ENCODE measurements at regions not wholly inside any gene's neighbourhood (a gene's known extent, or its start where the extent isn't known, plus 50 kb on each side); places are given as distances from the start of the nearest gene placed in this dataset.

GRCh38 chr2:234161932-234162331 lies 111.4 kb downstream of the SPP2 start:
- Histone ChIP-seq H2AFZ (ENCODE audit: low read depth, low read length) (no peak overlapping the region), H3K79me2 (ENCODE audit: control insufficient read depth, insufficient read depth, low read length) (no peaks in the 10 kb centered on the region), H3K9me1 (replicated peaks; ENCODE audit: control insufficient read depth, extremely low read depth, insufficient read depth, low read length) (no peaks in the 10 kb centered on the region), H3K4me3 (replicated peaks in 1 of 3; ENCODE audit: insufficient read depth in 1 of 3, low read depth in 1 of 3, low read length in 3 of 3) (no peak overlapping the region), H3K4me2 (ENCODE audit: insufficient read depth, low read length) (no peak overlapping the region), H3K9me3 (replicated peaks; ENCODE audit: control insufficient read depth, insufficient read depth, low read length) (no peaks in the 10 kb centered on the region), H3K27me3 (ENCODE audit: control insufficient read depth in 2 of 2, insufficient read depth in 2 of 2, low read length in 2 of 2) (no peaks in the 10 kb centered on the region), H4K20me1 (replicated peaks; ENCODE audit: control insufficient read depth, extremely low read depth, insufficient read depth, low read length) (no peaks in the 10 kb centered on the region), H3K4me1 (ENCODE audit: control insufficient read depth, extremely low read depth, insufficient read depth, low read length) (peaks cover 3% of the 10 kb centered on the region), H3K9ac (replicated peaks; ENCODE audit: extremely low read depth, insufficient read depth, low read length) (no peak overlapping the region), H3K36me3 (ENCODE audit: control insufficient read depth in 2 of 2, extremely low read depth in 1 of 2, insufficient read depth in 2 of 2, low read length in 2 of 2) (no peaks in the 10 kb centered on the region), H3K27ac (ENCODE audit: insufficient read depth, low read depth, low read length) (no peak overlapping the region)
- BruUV-seq (replicated peaks) = no TSS peak
- ChIA-PET CTCF (no interaction called here), POLR2A (no interaction called here)
- intact Hi-C loops (cut with micrococcal nuclease) (no loop called here), dilution Hi-C loops (cut with MboI; ENCODE audit: extremely low pct_ligation_motif_present, low sequenced_read_pairs) (no loop called here)
- no peak for FAIRE-seq
- no peak for DNase-seq (ENCODE audit: low read depth, low spot score)
- TF ChIP-seq FOS (IDR thresholded peaks at IDR 0.05; ENCODE audit: borderline replicate concordance, insufficient read depth, low read length) (no peak), JUN (IDR thresholded peaks at IDR 0.05; ENCODE audit: borderline replicate concordance, insufficient read depth, insufficient read length, low read depth) (no peak), MAX (IDR thresholded peaks at IDR 0.05; ENCODE audit: insufficient read depth, insufficient read length) (no peak), POLR2AphosphoS5 (IDR thresholded peaks at IDR 0.05; ENCODE audit: insufficient read depth, low read depth, low read length) (no peak), CTCF (IDR thresholded peaks at IDR 0.05; ENCODE audit: extremely low read depth in 1 of 2, insufficient read depth in 1 of 2, low read depth in 1 of 2, low read length in 2 of 2) (no peak), MYC (IDR thresholded peaks at IDR 0.05; ENCODE audit: low read depth, low read length) (no peak), POLR2A (IDR thresholded peaks at IDR 0.05; ENCODE audit: low read depth, low read length) (no peak), EZH2 (IDR thresholded peaks at IDR 0.05; ENCODE audit: borderline replicate concordance, low read depth, low read length, severe bottlenecking) (no peak), GATA2 (IDR thresholded peaks at IDR 0.05; ENCODE audit: insufficient read depth, insufficient read length, low read depth, low read length) (no peak)
